GDM1 (cell line): ENCODE measurements at regions not wholly inside any gene's neighbourhood (a gene's known extent, or its start where the extent isn't known, plus 50 kb on each side); places are given as distances from the start of the nearest gene placed in this dataset.
"Not testable (repeated sequence)": the region's sequence is repeated elsewhere in the genome, so short reads cannot be mapped to it uniquely, and the experiment has no call there.

Source experiments
- DNase-seq: peaks from one replicate; lab custom pipeline; 2025; lab: John Stamatoyannopoulos, UW

DNA sequence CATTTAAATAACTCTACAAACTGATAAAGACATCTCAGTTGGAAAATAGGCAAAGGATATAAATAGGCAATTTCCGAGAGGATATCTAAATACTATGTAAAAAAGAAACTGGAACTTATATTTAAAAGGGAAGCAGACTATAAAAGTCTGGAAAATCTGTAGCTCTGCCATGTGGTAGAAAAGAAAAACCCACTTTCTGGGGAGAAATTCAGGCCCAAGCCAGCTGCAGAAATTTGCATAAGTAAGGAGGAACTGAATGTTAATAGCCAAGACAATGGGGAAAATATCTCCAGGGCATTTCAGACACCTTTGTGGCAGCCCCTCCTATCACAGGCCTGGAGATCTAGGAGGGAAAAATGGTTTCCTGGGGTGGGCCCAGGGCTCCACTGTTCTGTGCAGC is 97.8 kb upstream of the ZBED5 start:
- no peak for DNase-seq

DNA sequence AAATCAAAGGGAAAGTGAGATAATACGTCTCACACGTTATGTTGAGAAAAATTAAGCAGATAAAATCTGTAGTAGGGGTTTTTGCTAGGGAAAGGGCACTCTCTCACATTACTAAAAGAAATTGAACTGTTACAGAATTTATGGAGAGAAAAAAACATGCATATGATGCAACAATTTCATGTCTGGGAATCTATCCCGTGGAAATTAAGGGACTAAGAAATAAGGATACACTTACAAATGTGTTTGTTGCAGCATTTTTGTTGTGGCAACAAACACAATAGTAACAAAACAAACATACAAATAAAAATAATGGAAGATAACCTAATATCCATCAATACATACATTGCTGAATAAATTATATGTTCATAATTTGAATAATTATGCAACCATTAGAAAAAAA is 96.3 kb upstream of the ZBED5 start:
- no peak for DNase-seq

DNA sequence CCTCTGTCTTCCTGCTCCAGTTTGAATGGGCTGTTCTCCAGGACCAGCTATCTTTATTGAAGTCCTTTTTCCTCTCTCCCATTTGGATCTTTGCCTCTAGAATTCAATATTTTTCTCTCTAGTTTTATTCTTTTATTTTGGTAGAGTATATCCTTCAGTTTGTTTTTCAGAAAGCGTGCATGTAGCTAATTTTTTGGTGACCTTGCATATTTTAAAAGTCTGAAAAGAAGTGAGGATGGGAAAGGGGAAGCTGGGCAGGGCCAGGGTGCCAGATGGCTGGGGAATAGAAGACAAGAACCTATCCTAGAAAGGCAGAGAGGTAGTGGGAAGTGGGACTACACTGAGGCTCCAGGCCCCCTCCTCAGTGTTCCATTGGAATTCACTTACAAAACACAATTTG is 95.0 kb upstream of the ZBED5 start:
- no peak for DNase-seq

DNA sequence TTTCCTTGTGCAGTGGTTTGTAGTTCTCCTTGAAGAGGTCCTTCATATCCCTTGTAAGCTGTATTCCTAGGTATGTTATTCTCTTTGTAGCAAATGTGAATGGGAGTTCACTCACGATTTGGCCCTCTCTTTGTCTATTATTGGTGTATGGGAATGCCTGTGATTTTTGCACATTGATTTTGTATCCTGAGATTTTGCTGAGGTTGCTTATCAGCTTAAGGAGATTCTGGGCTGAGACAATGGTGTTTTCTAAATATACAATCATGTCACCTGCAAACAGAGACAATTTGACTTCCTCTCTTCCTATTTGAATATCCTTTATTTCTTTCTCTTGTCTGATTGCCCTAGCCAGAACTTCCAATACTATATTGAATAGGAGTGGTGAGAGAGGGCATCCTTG is 90.1 kb upstream of the ZBED5 start:
- DNase-seq, result not testable (repeated sequence)

DNA sequence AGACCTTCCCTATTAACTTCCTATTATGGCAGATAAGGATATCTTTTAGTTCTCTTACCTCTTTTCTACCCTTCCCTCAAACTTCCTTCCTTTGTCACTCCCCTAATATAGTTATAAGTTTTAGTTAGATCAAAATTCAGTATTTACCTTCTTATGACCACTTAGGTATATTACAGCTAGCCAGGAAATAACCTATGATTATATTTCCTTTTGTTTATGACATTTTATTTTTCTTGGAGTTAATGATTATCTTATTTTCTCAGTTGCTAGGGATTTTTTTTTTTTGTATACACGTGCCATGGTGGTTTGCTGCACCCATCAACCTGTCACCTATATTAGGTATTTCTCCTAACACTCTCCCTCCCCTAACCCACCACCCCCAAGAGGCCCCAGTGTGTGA is 88.2 kb upstream of the ZBED5 start:
- no peak for DNase-seq

DNA sequence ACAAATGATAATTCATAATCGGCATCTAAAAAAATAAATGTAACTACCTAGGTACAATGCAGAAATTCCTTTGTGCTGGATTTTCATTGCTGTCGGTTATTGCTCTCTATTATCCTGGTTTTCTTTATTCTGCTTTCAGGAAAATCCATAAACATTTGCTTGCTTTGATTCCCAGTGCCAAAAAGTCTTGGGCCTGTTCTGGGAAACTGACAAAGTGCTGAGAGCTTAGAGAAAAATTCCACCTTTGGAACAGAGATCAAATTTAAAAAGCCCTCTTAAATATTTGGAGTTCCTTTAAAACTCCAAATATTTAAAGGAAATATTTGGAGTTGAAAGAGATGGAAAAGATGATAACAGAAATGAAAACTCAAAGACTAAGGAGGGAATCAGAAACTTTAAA is 87.3 kb upstream of the ZBED5 start:
- DNase-seq, result no peak

DNA sequence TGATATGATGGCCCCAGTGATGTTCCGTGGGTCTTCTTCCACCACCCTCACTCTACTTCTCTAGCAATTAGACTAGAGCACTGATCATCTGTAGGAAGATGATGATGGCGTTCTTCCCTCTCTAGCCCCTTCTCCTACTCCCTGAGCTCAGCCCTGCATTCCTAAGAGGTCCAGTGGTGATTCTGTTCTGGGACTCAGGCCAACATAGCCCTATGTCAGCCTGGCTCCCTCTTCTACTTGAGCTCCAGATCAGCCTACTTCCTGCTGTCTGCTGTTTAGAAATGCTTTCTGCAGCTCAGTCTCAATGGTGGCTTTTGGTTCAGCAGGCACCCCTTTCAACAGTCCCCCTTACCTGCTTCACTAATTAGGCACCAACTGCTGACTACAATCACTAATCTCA is 86.1 kb upstream of the ZBED5 start:
- DNase-seq, result no peak

DNA sequence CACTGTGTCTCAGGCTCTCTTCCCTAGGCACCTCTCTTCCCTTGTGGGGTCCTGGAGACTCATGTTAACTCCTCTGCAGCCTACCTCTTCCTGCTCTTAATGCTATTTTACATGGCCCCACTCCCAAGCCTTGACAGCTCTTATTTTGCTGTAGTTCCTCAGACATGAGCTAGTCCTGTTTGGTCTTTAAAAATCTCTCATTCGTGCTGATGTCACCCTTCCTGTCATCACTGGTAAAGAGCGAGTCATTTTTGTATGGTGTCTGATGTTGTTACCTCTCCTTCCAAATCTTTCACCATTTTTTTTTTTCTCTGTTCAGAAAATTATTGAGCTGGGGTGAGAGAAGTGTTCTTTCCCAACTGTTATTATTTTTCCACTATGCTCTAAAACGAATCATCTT is 84.8 kb upstream of the ZBED5 start:
- no peak for DNase-seq

DNA sequence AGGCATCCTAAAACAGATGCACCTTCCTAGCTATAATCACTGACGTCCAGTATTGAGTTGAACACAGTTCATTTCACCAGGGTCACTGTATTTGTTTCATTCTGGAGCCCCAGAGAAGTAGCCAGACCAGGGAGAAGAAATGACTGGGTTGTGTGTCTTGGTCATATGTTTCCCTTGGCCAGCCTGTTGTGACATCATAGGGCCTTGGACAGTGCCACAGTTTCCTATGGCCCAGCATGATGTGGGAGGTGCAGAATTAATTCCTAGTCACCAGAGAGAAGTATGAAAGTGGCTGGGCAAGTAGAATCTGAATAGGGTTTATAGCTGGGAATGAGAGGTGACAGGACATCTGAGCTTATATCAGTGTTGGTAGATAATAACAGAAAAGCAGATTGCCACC is 84.0 kb upstream of the ZBED5 start:
- no peak for DNase-seq

DNA sequence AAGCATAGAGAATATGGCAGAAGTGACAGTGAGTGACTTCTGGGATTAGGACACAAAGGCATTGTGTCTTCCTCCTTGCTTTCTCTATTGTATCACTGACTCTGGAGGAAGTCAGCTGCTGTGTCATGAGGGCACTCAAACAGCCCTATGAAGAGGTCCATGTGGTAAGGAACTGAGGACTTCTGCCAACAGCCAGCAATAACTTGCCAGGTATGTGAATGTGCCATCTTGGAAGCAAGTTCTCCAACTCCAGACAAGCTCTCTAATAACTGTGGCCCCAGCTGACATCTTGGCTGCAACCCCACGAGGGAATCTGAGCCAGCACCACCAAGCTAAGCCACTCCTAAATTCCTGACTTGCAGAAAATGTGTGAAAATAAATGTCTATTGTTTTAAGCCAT is 83.6 kb upstream of the ZBED5 start:
- no peak for DNase-seq

DNA sequence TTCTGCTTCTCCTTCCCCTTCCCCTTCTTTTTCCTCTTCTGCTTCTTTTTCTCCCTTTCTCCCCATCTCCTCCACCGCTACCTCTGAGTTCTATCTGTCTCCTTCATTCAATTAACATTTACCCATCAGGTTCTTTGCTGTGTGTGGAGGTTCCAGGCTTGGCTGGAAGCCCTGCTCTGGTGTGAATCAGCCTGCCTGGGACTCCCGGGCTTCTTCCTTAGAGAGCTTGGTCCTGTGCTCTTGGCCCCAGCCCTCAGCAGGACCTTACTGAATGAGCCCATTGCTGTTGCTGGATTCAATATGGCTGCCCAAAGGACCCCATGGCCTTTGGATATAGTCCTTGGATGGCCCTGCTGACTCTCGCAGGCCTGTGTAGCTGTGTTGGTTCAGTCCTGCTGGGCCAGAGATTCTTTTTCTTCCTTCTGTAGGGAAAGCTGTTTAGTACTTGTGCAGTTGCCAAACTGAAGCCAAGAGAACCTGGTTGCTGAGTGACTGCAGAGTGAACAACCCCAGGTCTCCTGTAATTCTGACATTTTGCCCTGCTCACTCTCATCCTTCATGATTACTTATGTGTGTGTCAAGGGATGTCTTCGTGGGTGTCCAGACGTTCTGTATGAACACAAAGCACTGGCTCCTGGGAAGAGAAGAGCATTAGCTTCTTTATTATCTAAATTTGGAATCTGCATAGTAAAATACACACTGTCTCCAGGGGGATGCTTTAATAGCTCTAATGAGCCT is 81.0 kb upstream of the ZBED5 start:
- no peak for DNase-seq

DNA sequence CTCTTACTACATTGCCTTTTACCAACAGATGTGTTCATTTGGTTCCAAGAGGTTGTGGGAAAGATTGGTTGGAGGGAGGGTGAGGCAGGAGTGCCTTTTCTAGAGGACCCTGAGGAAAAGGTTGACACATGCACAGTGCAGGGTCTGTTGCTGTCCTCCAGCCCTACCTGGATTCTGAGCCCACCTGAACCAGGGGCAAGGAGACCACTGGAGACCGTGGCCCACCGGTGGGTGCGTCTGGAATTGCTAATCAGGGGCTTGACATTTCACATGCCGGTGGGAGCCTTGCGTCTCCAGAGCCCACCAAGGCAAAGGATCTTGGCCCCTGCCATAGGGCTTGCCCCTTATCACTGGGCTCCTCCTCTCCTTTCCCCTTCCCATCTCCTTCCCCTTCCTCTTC is 80.4 kb upstream of the ZBED5 start:
- no peak for DNase-seq

DNA sequence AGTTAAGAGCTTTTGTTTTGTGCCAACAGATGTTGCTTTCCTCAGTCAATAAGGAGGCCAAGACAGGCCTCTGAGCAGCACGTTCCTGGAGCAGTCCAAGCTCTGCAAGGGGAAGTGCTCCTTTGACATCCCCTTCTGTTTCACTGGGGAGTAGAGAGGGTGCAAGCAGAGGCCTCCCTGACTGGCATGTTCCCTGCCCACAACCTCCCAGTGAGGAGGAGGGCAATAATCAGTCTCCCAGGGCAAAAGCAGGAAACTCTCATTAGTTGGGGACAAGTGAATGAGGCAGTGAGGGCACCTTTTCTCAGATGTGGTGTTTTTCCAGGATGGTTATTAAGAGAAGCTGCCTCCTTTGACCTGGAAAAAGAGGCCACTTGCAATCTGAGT is 79.5 kb upstream of the ZBED5 start:
- no peak for DNase-seq

DNA sequence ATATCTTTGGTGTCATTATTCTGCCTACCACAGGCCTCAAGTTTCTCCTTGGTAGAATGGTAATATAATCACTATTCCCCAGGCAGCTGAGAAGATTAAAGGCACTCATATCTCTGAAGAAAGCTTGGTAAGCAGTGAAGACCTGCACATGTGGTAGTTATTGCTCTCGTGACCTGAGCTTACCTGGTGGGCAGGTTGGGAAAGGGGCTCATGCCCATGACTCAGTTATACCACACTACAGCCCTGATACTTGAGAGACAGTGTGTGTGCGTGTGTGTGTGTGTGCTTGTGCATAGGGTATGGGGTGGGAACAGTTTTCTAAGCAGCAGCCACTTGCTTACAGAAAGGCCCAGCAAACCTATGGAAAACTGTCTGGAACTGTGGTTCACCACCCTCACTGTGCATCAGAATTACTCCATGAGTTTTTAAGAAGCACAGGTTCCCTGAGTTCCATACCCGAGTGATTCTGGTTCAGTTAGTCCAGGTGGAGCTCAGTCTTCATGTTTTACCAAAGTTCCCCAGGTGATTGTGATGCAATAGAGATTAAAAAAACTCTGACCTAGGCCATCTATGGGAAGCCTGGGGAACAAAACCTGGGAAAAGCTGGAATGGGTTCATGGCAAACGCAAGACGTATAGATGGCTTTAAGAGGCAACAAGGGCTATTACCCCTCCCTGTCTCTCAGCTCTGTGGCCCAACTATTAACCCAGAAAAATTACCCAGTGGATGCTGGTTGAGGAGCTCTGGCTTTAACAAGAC is 79.0 kb upstream of the ZBED5 start:
- no peak for DNase-seq

DNA sequence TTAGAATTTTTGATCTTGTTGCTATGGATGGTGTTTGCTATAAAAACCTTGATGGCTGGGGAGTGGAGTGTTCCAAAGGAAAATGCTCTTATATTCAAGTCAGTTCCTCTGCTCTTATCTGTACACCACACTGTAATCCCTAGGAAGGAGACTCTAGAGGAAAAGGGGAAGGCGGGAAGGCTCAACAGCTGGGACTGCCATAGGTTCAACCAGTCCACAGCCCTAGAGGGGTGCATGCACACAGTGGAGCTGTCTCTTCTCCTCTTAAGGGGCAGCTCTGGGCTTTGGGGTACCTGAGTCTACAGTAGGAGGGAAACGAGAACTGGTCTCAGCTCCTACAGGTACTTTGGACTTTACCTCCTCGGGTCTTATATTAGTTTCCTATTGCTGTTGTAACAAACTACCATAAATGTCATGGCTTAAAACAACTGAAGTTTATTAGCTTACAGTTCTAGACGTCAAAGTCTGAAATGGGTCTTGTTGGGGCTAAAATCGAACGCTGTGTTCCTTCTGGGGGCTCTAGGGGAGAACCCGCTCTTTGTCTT is 77.2 kb upstream of the ZBED5 start:
- no peak for DNase-seq

DNA sequence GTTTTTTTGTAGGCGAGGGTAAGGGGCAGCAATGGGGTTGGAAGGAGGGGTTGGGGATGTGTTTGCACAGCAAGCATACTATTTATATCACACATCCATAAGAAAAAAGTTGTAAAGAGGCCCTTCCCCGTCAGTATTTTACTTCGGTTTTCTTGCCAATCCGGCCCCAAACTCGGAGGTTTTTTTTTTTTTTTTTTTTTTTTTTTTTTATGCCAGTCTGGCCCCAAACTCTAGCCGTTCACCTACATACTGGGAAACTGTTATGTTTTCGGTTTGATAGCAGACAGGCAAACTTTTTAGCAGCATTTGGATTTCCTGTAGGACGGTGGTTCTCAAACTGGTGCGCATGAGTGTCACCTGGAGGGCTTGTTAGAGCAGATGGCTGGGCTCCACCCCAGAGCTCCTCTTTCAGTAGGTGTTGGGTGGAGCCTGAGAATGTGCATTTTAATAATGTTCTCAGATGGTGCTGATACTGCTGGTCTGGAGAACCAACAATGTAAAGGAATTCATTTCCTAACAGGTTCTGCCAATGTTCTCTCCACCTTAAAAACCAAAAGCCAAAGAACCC is 76.5 kb upstream of the ZBED5 start:
- DNase-seq, result no peak

DNA sequence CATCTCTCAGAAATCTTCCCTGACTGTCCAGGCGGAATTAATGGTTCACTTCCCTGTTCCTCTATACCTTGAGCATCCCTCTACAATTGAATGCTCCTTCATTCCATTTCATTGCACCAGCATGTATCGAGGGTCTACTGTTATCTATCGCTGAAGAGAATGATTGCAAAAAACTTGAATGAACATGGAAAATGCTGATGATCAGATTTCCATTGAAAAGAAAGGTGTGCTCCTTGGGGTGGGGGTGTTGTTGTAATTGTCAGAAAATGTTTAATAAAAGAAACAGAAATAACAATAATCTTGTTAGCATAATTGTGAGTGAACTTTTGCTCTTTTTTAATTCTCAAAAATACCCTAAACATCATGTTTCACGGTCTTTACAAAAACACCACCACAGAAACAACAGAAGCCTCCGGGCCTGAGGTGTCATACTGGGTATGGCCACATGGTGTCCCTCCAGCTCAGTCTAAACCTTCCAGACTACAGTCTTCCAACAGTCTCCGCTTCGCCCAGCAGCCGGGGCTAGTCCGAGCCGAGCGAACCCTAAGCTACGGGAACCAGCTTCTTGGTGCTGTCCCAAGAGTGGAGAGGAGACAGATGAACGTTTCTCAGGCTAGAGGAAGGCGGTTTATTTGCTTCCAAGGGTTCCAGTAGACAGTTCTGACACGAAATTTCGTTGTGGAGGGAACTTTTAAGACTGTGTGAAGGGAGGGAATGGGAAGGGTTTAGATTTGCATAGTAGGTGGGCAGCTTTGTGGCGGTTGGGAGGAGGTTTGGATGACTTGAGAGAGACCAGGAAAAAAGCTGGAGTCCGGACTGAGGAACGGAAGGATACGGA is 75.8 kb upstream of the ZBED5 start:
- peak; percentile 76 for DNase-seq

DNA sequence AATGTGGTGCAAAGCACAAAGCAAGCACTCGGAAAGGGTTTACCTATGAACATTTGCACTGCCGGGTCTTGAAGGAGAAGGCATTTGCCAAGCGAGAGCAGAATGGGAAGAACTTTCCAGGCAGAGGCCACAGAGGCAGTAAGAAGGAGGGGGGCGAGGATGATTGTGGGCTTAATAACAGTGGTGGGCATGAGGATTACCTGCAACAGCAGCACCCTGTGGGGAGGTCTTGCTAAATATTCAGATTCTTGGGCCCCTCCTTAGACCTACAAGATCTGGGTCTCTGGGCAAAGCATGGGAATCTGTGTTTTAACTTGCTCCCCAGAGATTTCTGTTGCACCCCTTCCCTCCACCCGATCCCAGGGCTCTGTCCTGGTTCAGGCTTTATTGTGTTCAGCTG is 75.1 kb upstream of the ZBED5 start:
- no peak for DNase-seq

DNA sequence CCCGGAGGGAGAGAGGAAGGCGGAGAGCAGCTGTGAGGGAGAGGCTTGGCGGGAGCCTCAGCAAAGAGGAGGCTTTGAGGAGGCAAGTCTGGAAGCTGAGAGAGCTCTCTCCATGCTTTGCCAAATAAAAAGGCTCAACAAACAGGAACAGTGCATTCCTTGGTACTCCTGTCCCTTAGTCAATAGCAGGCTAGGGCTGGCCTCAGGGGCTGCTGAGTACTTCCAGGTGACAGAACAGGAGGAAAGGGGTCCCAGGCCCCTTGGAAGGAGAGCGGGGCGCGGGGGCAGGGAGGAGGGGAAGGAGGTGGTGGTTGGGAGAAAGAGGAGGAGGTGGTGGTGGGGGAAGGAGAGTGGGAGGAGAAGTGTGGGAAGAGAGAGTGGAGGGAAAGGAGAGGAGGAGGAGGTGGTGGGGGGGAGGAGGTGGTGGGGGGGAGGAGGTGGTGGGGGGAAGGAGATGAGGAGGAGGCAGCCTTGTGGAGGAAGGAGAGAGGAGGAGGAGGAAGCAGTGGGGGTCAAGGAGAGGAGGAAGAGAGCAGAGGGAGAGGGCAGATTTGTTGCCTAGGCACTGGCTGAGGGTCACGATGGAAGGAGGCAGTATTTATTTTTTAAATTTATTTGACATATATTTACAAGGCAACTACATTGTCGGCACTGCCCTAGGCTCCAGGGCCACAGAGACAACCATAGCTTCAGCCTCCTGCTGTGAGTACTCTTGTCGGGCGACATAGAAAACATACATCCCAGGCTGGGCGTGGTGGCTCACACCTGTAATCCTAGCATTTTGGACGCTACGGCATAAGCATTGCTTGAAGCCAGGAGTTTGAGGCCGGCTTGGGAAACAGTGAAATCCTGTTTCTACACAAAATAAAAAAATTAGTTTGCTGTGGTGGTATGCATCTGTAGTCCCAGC is 74.2 kb upstream of the ZBED5 start:
- DNase-seq, result no peak

DNA sequence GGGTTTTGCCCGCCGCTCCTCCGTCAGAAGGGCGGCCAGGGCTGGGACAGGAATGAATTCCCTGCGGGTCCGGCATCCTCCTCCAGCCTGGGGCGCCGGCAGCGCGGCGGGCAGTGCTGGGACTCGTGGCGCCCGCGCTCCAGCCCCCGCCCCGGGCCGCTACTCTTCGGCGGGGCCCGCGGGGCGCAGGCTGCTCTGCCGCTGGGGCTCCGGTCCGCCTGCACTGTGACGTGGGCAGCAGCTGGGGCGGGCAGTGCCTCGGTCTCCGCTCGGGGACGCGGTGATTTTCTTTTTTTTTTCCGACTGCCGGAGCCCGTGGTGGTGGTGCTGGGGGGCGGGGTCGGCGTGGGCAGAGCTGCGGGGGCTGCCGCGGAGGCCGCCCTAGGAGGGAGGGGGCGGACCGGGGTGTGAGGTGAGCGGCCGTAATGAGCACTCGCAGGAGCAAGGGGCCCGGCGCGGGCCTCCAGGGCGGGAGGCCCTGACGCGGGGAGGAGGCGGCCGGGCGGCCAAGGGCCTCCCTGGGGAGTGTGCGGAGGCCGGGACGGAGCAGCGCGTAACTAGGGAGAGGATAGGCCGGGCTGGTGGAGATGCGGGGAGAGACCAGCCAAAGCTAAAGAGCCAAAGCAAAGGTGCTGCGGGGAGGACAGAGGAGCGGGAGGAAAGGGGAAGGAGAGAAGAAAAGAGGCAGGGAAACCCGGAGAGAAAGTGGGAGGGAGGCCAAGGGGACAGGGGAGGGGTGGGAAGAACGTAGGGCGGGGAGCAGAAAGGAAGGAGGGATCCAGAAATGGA is 73.3 kb upstream of the ZBED5 start:
- no peak for DNase-seq
